GM19043 (cell line): ENCODE measurements at regions not wholly inside any gene's neighbourhood (a gene's known extent, or its start where the extent isn't known, plus 50 kb on each side); places are given as distances from the start of the nearest gene placed in this dataset.

ENCODE experiments used
- ATAC-seq: cut with Tn5 transposase; IDR thresholded peaks from one replicate; pipeline ENCODE4 v1.9.1; 2021; ENCODE audit warnings: low read depth; ENCODE audit not compliant: unreplicated experiment

DNA sequence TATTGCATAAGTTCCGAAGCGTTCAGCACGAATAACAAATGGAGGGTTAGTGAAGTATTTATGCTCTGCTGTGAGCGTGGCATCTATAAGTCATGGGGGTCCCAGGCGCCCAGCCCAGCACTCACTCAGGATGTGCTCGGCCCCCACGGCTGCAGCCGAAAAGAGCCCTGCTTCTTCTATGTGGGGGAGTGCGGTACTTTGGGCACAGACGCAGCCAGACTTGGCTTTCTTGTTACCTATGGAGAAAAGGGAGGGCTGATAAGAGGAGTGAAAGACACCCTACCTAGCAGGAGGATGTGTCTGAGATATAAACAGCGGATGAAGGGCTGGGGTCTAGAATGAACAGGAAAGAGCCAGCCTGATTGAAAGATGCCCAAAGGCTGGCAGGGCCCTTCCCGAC lies 51.4 kb downstream of the MRPL36 start:
- no peak for ATAC-seq

DNA sequence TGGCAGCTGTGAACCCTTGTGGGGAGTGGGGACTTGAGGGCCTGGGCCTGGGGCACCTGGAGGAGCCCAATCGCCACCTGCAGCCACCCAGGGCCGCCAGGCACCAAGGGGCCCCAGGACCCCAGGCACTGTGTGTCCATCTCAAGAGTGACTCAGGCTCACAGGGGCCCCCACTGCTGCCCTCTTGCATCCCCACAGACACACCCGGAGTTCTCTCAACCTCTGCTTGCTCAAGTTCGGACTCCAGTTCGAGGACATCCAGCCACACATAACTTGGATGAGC lies 51.9 kb downstream of the MRPL36 start:
- ATAC-seq = no peak

- ATAC-seq = no peak
Observed at GRCh38 chr5:1747079-1747802, 52.4 kb downstream of the MRPL36 start.

GRCh38 chr5:1746371-1747078 lies 53.1 kb downstream of the MRPL36 start:
- no peak for ATAC-seq

- ATAC-seq = no peak
Observed at GRCh38 chr5:1745796-1746370, 53.8 kb downstream of the MRPL36 start.

DNA sequence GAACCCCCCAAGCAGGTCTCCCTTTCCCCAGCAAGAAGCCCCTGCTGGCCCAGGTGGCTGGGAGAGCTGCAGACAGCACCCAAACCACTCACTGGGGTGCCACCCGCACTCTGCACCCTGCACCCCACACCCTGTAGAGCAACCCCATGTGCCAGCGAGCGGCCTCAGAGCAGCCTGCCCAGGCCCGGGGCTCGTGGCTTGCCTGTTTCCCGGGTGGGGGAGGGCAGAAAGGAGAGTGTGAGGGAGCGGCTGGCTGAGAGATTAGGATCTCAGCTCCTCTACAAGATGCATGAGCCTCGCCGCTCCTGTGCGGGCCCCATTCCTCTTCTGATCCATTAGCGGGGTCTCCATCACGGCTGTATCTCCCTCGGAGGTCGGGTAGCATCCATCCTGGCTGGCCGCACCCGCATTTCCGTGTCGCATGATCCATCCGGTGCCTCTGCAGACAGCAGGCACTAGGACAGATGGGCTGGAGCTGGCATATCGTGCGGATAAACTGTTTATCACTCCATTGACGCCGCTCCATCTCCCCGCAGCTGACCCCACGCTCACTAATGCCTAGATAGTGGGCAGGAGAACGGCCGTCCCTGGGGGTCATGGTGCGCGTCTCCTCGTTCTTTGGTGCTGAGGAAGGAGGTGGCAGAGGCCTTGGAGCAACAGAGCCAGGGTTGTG lies 54.4 kb downstream of the MRPL36 start:
- no peak for ATAC-seq

GRCh38 chr5:1744393-1745122 lies 55.1 kb downstream of the MRPL36 start:
- ATAC-seq = no peak

- ATAC-seq = no peak
Observed at GRCh38 chr5:1743769-1744085, 55.9 kb downstream of the MRPL36 start.

- ATAC-seq = no peak
Observed at GRCh38 chr5:1743061-1743768, 56.4 kb downstream of the MRPL36 start.

- ATAC-seq = peak; percentile 81
Observed at GRCh38 chr5:1737790-1738405, 61.7 kb downstream of the MRPL36 start.

GRCh38 chr5:1736889-1737711 lies 62.5 kb downstream of the MRPL36 start:
- ATAC-seq = no peak

GRCh38 chr5:1736065-1736464 lies 63.6 kb downstream of the MRPL36 start:
- ATAC-seq = no peak

DNA sequence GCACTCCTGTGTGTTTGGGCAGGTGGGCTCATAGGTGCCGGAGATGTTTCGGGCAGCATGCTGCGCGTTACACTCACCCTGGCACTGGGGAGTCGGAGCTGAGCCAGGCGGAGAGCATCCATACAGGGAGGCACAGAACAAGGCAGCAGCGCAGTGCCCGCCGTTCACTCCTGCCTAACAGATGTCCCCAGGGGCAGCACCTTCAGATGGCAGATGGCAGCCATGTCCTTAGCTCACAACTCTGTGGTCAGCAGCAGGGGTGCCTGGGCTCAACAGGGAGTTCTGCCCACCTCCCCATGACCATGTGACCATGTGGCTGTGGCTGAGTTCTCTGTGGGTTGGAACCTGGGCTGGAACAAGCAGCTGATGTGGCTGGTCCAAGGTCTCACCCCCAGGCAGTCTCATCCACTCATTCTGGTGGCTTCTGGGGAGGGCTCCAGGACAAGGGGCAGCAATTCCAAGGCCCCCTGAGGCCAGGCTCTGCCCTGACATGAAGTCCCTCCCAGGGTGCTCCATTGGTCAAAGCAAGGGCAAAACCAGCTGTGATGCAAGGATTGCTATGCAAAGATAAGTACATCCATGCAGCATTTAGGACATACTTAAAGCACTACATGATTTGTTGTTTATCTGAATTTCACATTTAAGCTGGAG lies 64.2 kb downstream of the MRPL36 start:
- ATAC-seq = no peak

GRCh38 chr5:1734908-1735289 lies 64.7 kb downstream of the MRPL36 start:
- ATAC-seq = no peak

GRCh38 chr5:1734271-1734907 lies 65.2 kb downstream of the MRPL36 start:
- no peak for ATAC-seq

- no peak for ATAC-seq
Observed at GRCh38 chr5:1733369-1733768, 66.3 kb downstream of the MRPL36 start.

DNA sequence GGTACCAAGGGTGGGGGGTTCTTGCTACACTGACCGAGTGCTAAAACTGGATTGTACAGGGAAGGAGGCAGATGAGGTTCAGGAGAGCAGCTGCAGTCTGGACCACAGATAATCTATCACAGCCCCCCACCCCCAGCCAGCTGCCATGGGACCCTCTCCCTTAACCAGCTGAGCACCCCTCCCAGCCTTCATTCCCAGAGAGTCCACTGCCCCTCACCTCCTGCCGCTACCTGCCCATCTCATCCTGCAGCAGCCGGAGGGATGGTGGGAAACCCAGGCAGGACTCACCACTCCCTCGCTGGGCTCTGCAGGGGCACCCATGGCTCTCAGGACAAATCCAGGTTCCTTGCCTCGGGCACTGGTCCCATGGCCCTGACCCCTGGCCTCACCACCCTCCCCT lies 66.7 kb downstream of the MRPL36 start:
- ATAC-seq = no peak

DNA sequence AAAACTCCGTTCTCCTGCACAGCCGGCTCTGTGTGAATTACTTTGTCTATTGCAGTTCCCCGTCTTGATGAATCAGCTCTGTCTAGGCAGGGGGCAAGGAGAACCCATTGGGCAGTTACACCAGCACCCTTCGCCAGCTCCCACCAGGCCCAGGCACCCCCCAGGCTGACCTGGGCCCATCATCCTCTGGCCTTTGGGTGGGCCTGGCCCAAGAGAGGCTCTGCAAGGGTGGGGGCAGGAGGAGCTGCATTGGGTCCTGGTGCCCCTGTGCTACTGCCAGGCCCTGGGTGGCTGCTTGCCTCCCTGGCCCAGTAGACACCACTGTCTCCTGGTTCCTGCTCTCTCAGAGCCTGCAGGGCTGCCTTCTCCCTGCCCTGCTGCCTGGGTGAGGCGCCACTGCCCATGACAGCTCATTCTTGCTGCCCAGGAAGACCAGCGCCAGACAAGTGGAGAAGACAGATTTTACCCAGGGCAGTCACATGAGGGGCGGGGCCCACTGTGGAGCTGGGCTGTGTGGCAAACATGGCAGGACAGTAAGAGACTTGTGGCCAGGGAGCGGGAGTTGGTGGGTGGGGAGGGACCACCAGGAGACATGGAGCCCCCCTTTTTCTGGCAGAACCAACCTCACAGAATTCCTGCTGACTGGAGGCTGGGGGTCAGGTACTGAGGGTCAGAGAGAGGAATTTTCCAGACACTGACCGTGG lies 67.2 kb downstream of the MRPL36 start:
- ATAC-seq = no peak
